ENCODE measurements at regions not wholly inside any gene's neighbourhood (a gene's known extent, or its start where the extent isn't known, plus 50 kb on each side); places are given as distances from the start of the nearest gene placed in this dataset.

DNA sequence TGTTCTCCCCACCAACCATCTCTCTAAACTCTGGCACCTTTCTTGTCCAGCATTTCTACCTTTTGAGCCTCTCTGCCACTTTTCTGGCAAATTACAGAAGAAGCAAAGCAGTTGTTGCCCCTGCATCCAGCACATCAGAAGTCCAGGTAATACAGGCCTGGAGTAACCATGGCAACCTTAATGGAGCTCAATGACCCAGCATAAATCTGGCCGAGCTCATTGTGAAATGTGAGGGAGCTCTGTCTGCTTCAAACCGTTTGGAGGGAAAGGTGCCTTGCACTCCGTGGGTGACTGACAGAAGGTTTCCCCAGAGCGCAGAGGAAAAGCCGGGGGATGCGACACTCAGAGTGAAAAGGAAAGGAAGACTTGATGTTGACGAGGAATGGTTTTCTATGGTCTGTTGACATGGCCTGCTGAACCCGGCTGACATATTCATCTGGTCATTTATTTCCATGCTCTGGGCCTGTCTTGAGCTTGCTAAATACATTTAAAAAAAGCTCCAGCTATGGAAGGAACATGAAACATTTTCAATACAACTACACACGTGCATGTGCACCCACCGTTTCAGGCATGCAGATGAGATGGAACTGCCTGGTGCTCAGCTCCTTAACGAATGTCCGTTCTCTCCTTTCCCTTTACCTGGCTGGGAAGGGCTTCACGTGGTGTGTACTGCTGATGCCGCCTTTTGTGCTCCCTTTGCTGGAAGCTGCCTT is 74.9 kb downstream of the ADRA2A start:
- Histone ChIP-seq H3K36me3 (ENCODE audit: low read depth) (no peaks in the 10 kb centered on the region), H3K27me3 (ENCODE audit: insufficient read depth, poor library complexity, severe bottlenecking) (peaks cover 11% of the 10 kb centered on the region), H3K9me3 (ENCODE audit: severe bottlenecking) (no peaks in the 10 kb centered on the region), H3K27ac (ENCODE audit: poor library complexity, severe bottlenecking) (no peak overlapping the region), H3K4me1 (ENCODE audit: insufficient read depth, poor library complexity, severe bottlenecking) (no peaks in the 10 kb centered on the region), H3K4me3 (ENCODE audit: severe bottlenecking) (no peak overlapping the region)
- TF ChIP-seq, protein P1, sequence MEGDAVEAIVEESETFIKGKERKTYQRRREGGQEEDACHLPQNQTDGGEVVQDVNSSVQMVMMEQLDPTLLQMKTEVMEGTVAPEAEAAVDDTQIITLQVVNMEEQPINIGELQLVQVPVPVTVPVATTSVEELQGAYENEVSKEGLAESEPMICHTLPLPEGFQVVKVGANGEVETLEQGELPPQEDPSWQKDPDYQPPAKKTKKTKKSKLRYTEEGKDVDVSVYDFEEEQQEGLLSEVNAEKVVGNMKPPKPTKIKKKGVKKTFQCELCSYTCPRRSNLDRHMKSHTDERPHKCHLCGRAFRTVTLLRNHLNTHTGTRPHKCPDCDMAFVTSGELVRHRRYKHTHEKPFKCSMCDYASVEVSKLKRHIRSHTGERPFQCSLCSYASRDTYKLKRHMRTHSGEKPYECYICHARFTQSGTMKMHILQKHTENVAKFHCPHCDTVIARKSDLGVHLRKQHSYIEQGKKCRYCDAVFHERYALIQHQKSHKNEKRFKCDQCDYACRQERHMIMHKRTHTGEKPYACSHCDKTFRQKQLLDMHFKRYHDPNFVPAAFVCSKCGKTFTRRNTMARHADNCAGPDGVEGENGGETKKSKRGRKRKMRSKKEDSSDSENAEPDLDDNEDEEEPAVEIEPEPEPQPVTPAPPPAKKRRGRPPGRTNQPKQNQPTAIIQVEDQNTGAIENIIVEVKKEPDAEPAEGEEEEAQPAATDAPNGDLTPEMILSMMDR (IDR thresholded peaks at IDR 0.05; ENCODE audit: poor library complexity, severe bottlenecking) = no peak
- DNase-seq (ENCODE audit: low spot score) = no peak
- no peak for ATAC-seq (ENCODE audit: low read depth)

- ATAC-seq (ENCODE audit: low read depth) (no peak), DNase-seq (ENCODE audit: low spot score) (no peak)
- TF ChIP-seq, protein P1 (IDR thresholded peaks at IDR 0.05; ENCODE audit: poor library complexity, severe bottlenecking) = no peak
Observed at GRCh38 chr10:111156754-111157153, 79.9 kb downstream of the ADRA2A start.

DNA sequence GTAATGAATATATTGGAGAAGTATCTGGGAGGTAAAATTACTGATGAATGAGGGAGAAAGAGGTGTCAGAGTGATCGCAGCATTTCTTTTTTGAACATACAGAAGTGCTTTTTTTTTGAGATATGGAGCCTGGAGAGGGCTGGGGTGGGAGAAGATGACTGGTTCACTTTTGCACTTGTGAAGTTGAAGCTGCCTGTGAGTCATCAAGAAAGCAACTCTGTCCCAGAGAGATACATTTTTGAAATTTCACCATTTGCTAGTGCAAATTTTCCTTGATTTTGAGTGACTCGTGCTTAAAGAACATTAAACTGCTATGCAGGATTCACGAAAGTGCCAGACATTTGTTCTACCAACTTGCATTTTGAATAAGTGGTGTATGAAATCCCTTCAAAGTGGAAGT is 81.8 kb downstream of the ADRA2A start:
- Histone ChIP-seq H3K4me1 (ENCODE audit: insufficient read depth, poor library complexity, severe bottlenecking) (no peaks in the 10 kb centered on the region), H3K27me3 (ENCODE audit: insufficient read depth, poor library complexity, severe bottlenecking) (no peaks in the 10 kb centered on the region), H3K36me3 (ENCODE audit: low read depth) (no peaks in the 10 kb centered on the region), H3K9me3 (ENCODE audit: severe bottlenecking) (no peaks in the 10 kb centered on the region), H3K4me3 (ENCODE audit: severe bottlenecking) (no peak overlapping the region), H3K27ac (ENCODE audit: poor library complexity, severe bottlenecking) (no peak overlapping the region)
- no peak for DNase-seq (ENCODE audit: low spot score)
- TF ChIP-seq, protein P1 (IDR thresholded peaks at IDR 0.05; ENCODE audit: poor library complexity, severe bottlenecking) = no peak
- ATAC-seq (ENCODE audit: low read depth) = no peak

More at GRCh38 chr10:111156754-111157153, 79.9 kb downstream of the ADRA2A start:
- no peaks in the 10 kb centered on the region for H3K4me1 ChIP-seq (ENCODE audit: insufficient read depth, poor library complexity, severe bottlenecking)
- H3K27me3 ChIP-seq (ENCODE audit: insufficient read depth, poor library complexity, severe bottlenecking) = peaks cover 7% of the 10 kb centered on the region
- H3K36me3 ChIP-seq (ENCODE audit: low read depth) = no peaks in the 10 kb centered on the region
- H3K9me3 ChIP-seq (ENCODE audit: severe bottlenecking) = no peaks in the 10 kb centered on the region
- H3K4me3 ChIP-seq (ENCODE audit: severe bottlenecking) = no peak overlapping the region
- no peak overlapping the region for H3K27ac ChIP-seq (ENCODE audit: poor library complexity, severe bottlenecking)

DNA sequence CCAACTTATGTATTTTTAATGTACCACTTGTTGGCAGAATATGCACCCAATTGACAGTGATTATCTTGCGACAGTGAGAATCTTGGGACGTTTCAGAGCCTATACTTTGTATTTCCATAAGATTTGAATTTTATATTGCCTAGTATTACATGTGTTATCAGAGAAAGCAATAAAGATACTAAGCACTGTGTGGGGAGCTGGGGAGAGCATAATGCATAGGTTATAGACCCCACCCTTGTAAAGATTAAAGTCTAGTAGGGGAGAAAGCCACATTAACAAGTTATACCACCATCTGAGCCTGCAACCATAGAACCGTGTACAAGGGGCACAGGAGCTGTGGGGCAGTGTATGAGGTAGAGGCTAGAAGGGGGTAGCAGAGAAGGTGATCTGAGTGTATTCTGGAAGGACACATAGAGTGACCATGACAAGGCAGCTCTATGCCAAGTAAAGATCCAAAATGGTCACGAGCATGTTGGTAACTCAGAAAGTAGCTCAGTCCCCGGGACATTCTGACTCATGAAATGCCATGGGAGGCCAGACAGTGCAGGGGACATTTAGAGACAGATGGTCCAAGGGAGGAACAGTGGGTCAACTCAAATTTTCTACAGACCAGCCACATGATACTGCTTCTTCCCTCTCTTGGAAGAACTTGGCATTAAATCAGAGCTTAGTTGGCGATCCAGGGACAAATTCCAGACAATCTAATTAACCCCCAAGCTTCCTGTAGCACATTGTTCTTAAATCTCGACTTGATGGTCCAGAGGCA is 84.5 kb downstream of the ADRA2A start:
- no peaks in the 10 kb centered on the region for H3K4me1 ChIP-seq (ENCODE audit: insufficient read depth, poor library complexity, severe bottlenecking)

More for the DNA sequence above, 84.5 kb downstream of the ADRA2A start:
- no peak overlapping the region for H3K4me3 ChIP-seq (ENCODE audit: severe bottlenecking)
- ATAC-seq (ENCODE audit: low read depth) = no peak
- no peaks in the 10 kb centered on the region for H3K27me3 ChIP-seq (ENCODE audit: insufficient read depth, poor library complexity, severe bottlenecking)
- DNase-seq (ENCODE audit: low spot score) = no peak
- TF ChIP-seq, protein P1 (IDR thresholded peaks at IDR 0.05; ENCODE audit: poor library complexity, severe bottlenecking) = no peak
- H3K9me3 ChIP-seq (ENCODE audit: severe bottlenecking) = no peaks in the 10 kb centered on the region
- H3K27ac ChIP-seq (ENCODE audit: poor library complexity, severe bottlenecking) = no peak overlapping the region
- no peaks in the 10 kb centered on the region for H3K36me3 ChIP-seq (ENCODE audit: low read depth)

All from RWPE2 (cell line).